Calu3 (cell line): ENCODE measurements at regions not wholly inside any gene's neighbourhood (a gene's known extent, or its start where the extent isn't known, plus 50 kb on each side); places are given as distances from the start of the nearest gene placed in this dataset.

Experiments used
- BruUV-seq: library from RNA; stranded (reverse); fragments of 400-500 nt; replicated peaks from 2 replicates; lab custom pipeline; 2021; lab: Mats Ljungman, UMichigan
- CTCF ChIA-PET: fragments of 300-600 bp; sonication (Branson Sonifier 250); formaldehyde crosslinking; loops from one replicate; lab custom pipeline; 2022; ENCODE audit warnings: antibody characterized with exemption; lab: Charles Lee
- DNase-seq: peaks from one replicate; pipeline ENCODE4 v3.0.0; 2022
- H3K27ac Mint-ChIP-seq: one replicate; pipeline ENCODE4 v1.8.0; 2022; ENCODE audit warnings: mixed read lengths; ENCODE audit not compliant: unreplicated experiment
- H3K27me3 Mint-ChIP-seq: one replicate; pipeline ENCODE4 v1.8.0; 2022; ENCODE audit warnings: mixed read lengths; ENCODE audit not compliant: unreplicated experiment
- H3K36me3 Mint-ChIP-seq: one replicate; pipeline ENCODE4 v1.8.0; 2022; ENCODE audit warnings: mild to moderate bottlenecking, moderate library complexity, mixed read lengths; ENCODE audit not compliant: insufficient read depth, unreplicated experiment
- H3K4me1 Mint-ChIP-seq: one replicate; pipeline ENCODE4 v1.8.0; 2022; ENCODE audit warnings: mild to moderate bottlenecking, low read depth, mixed read lengths; ENCODE audit not compliant: unreplicated experiment
- H3K4me3 Mint-ChIP-seq: one replicate; pipeline ENCODE4 v1.8.0; 2022; ENCODE audit warnings: mild to moderate bottlenecking, low read depth, moderate library complexity, mixed read lengths; ENCODE audit not compliant: unreplicated experiment
- H3K9me3 Mint-ChIP-seq: one replicate; pipeline ENCODE4 v1.8.0; 2022; ENCODE audit warnings: low read depth, mixed read lengths; ENCODE audit not compliant: unreplicated experiment
- intact Hi-C: fragments of 100-400 bp; cut with micrococcal nuclease; formaldehyde crosslinking; loops from one replicate; pipeline ENCODE4 v1.10.0; 2022; ENCODE audit not compliant: unreplicated experiment
- TF ChIP-seq, protein P1 (sequence below): fragments of 200-600 bp; IDR thresholded peaks from one replicate; pipeline ENCODE4 v1.8.0; 2022; ENCODE audit warnings: antibody characterized with exemption; ENCODE audit not compliant: unreplicated experiment

DNA sequence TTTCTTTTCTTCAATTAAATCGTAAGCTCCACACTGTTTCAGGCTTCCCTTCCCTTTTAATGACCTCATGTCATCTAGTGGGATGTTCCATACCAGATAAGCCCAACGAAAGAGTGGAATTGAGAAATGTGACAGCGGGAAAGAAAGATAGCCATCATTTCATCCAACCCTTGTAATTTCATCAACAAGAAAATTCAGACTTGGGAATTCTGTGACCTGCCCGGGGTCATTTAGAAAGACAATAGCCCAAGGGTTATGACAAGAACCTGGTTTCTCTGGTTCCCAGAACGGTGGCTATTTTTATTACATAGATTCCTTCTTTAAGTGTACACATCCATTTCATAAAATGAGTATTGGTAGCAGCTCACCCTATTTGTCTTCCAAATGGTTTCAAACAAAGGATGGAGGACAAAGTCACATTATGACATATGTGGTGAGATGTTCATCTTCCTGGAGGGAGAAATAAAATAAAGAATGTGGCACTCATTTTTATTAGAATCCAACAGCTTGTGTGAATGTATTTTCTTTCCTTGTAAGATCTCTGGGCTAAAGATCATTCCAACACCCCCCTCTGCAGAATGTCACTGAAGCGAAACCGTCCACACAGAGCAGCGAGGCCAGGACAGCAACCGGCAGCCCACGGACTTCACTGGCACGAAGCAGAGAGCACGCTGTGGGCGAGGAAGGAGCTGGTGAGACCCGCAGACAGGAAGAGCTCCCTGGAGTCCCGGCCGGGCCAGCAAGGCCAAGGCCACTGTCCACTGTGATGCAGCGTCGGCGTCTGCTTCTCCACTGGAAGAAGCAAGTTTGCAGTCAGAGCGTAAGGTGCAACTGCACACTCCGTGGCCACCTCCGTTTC lies 199.9 kb downstream of the KLF6 start:
- Mint-ChIP-seq H3K27ac (no peak overlapping the region), H3K4me3 (no peak overlapping the region), H3K9me3 (no peaks in the 10 kb centered on the region), H3K27me3 (peaks cover under 1% of the 10 kb centered on the region), H3K36me3 (no peaks in the 10 kb centered on the region), H3K4me1 (no peaks in the 10 kb centered on the region)
- no peak for DNase-seq
- TF ChIP-seq, protein P1, sequence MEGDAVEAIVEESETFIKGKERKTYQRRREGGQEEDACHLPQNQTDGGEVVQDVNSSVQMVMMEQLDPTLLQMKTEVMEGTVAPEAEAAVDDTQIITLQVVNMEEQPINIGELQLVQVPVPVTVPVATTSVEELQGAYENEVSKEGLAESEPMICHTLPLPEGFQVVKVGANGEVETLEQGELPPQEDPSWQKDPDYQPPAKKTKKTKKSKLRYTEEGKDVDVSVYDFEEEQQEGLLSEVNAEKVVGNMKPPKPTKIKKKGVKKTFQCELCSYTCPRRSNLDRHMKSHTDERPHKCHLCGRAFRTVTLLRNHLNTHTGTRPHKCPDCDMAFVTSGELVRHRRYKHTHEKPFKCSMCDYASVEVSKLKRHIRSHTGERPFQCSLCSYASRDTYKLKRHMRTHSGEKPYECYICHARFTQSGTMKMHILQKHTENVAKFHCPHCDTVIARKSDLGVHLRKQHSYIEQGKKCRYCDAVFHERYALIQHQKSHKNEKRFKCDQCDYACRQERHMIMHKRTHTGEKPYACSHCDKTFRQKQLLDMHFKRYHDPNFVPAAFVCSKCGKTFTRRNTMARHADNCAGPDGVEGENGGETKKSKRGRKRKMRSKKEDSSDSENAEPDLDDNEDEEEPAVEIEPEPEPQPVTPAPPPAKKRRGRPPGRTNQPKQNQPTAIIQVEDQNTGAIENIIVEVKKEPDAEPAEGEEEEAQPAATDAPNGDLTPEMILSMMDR, result no peak
- intact Hi-C loops, result no loop called here
- CTCF ChIA-PET, result no interaction called here
- BruUV-seq, result no TSS peak

DNA sequence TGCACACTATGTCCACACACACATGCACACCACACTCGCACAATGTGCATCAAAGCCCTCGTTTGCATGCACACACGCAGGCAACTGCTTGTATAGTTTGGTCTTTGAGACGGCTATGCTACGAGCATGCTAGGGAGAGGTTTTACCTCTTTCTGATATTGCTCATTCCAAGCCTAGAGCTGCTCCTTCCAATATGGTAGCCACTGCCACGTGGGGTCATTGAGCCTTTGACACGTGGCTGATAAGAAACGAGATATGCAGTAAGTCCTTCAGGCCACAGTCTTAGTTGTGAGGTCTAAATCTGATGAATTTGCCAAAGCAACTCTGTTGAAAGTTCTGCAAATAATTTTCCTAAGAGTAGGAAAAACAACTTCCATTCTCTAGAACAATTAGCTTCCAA lies 204.4 kb downstream of the KLF6 start:
- Mint-ChIP-seq H3K27ac (no peak overlapping the region), H3K4me3 (no peak overlapping the region), H3K27me3 (no peaks in the 10 kb centered on the region), H3K36me3 (no peaks in the 10 kb centered on the region), H3K4me1 (no peaks in the 10 kb centered on the region), H3K9me3 (no peaks in the 10 kb centered on the region)
- intact Hi-C loops, result no loop called here
- DNase-seq, result no peak
- BruUV-seq, result no TSS peak
- TF ChIP-seq, protein P1, result no peak
- CTCF ChIA-PET, result no interaction called here

DNA sequence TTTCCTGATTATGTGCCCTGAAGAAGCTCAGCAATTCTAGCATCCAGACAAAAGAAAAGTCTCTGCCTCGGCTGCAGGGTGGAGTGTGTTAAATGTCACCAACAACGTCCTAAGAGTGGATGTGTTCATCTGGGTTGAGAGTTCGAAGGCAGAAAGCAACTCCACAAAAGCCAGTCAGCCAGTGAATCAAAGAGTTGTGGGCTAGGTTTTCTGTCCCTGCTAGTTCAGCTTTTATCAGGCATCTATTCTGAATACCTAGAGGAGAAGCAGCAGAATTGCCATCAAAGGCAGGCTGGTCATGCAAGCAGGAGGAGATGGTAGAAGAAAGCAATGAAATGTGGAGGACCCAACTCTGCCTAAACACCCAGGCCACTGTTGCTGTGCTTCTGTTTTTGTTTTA lies 205.2 kb downstream of the KLF6 start:
- intact Hi-C loops, result no loop called here
- Mint-ChIP-seq H3K9me3 (no peaks in the 10 kb centered on the region), H3K36me3 (no peaks in the 10 kb centered on the region), H3K4me3 (no peak overlapping the region), H3K27me3 (no peaks in the 10 kb centered on the region), H3K4me1 (no peaks in the 10 kb centered on the region), H3K27ac (no peak overlapping the region)
- no TSS peak for BruUV-seq
- CTCF ChIA-PET, result no interaction called here
- no peak for DNase-seq
- TF ChIP-seq, protein P1, result no peak

DNA sequence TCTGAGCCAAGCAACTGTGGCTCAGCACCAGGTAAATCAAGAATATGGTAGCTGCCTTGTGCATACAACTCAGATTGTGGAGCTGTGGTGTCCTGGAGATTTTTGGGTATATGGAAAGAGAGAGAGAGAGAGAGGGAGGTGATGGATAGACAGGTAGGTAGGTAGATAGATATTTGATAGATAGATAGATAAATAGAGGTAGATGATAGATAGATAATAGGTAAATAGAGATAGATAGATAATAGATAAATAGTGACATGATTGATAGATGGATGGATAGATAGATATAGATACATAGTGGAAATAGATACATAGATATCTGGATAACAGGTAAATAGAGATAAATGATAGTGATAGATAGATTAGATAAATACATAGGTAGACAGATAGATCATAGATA lies 206.3 kb downstream of the KLF6 start:
- no peak overlapping the region for H3K4me3 Mint-ChIP-seq
- no peak overlapping the region for H3K27ac Mint-ChIP-seq
- no peak for DNase-seq
- no peaks in the 10 kb centered on the region for H3K36me3 Mint-ChIP-seq
- BruUV-seq, result no TSS peak
- TF ChIP-seq, protein P1, result no peak
- CTCF ChIA-PET, result interaction anchor here (0.8 kb wide), 1 partner anchor 111 kb away, joined by 3 read pairs; no protein-coding TSS in a partner anchor
- intact Hi-C loops, result no loop called here
- no peaks in the 10 kb centered on the region for H3K27me3 Mint-ChIP-seq
- no peaks in the 10 kb centered on the region for H3K9me3 Mint-ChIP-seq
- H3K4me1 Mint-ChIP-seq, result no peaks in the 10 kb centered on the region
